HG02884 (cell line): ENCODE measurements at regions not wholly inside any gene's neighbourhood (a gene's known extent, or its start where the extent isn't known, plus 50 kb on each side); places are given as distances from the start of the nearest gene placed in this dataset.
"Not testable (repeated sequence)": the region's sequence is repeated elsewhere in the genome, so short reads cannot be mapped to it uniquely, and the experiment has no call there.

Experiments used
- ATAC-seq: cut with Tn5 transposase; IDR thresholded peaks from one replicate; pipeline ENCODE4 v1.9.1; 2021; ENCODE audit warnings: mild to moderate bottlenecking, moderate library complexity; ENCODE audit not compliant: unreplicated experiment

DNA sequence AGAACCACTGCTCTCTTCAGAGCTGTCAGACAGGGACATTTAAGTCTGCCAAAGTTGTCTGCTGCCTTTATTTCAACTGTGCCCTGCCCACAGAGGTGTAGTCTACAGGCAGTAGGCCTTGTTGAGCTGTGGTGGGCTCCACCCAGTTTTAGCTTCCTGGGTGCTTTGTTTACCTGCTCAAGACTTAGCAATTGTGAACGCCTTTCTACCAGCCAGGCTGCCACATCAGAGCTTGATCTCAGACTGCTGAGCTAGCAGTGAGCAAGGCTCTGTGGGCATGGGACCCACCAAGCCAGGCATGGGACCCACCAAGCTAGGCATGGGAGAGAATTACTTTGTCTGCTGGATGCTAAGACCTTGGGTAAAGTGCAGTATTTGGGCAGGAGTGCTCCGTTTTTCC lies 351.8 kb downstream of the CDY1 start:
- not testable (repeated sequence) for ATAC-seq

DNA sequence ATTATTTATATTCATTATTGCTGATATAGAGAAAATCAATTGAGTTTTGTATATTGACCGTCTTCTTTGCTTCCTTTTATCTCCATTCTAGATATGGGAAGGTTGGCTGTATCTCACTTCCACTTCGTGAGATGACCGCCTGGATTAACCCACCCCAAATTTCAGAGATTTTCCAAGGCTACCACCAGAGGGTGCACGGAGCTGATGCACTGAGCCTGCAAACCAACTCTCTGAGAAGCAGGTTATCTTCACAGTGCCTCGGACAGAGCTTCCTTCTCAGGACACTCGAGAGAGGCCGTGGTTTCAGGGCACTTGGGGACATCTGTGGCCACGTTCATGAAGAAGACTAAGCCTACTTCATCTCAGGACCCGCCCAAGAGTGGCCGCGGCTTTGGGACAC lies 365.8 kb downstream of the CDY1 start:
- ATAC-seq: not testable (repeated sequence)

DNA sequence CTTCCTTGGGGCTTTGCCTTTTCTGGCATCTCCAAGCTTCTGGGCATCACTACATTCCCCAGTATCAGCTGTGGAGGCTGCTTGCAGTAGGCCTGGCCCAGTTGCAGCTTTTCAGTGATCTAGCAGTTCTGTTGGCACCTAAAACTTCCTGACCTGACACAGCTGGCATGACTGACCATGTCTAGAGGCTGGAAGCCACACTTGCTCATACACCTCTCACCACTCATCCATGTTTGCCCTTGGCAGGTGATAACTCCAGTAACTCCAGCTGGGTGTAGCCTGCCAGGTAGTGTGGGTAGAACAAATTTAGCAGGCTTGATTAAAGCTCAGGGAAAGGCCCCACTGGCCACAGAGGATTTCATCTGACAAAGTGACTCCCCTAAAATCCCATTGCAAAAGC lies 377.9 kb downstream of the CDY1 start:
- not testable (repeated sequence) for ATAC-seq

DNA sequence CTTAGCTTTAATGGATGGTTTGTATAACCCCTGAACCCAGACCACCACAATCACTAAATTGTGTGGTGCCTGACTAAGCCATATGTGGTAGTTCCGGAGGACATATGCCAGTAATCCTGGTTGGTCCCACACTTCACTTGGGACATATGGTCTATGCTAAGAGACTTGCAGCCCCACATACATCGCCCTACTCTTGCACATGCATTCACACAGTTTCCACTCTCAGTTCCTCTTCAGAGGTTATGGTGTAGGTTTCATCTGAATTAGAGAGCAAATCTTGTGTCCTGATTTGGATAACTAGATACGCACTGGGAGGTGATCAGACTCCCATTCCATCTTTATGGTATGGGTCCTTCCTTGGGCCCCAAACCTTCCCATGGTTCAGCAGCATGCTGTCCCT lies 425.4 kb downstream of the CDY1 start:
- not testable (repeated sequence) for ATAC-seq

GRCh38 chrY:26057949-26058348 lies 436.0 kb downstream of the CDY1 start:
- ATAC-seq: not testable (repeated sequence)

DNA sequence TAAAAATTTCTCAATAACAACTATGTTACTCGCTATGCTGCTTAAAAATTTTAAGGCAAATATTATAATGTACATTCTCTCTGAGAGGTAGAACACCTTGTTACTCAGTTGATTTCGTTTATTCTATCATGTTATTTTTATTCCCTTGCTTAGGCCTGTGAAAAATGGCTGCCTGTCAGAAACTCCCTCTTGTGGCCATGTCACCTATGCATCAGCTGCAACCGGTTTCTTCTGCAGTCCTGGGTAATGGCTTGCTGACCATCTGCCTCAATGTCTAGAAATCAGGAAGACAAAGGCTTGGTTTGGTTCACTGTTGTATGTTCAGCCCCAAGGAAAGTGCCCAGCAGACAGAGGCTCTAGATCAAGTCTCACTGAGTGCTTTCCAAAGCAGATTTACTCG lies 437.3 kb downstream of the CDY1 start:
- ATAC-seq: not testable (repeated sequence)

GRCh38 chrY:26073167-26073566 lies 451.2 kb downstream of the CDY1 start:
- ATAC-seq: peak; percentile 62

GRCh38 chrY:26079433-26079832 lies 457.5 kb downstream of the CDY1 start:
- not testable (repeated sequence) for ATAC-seq

DNA sequence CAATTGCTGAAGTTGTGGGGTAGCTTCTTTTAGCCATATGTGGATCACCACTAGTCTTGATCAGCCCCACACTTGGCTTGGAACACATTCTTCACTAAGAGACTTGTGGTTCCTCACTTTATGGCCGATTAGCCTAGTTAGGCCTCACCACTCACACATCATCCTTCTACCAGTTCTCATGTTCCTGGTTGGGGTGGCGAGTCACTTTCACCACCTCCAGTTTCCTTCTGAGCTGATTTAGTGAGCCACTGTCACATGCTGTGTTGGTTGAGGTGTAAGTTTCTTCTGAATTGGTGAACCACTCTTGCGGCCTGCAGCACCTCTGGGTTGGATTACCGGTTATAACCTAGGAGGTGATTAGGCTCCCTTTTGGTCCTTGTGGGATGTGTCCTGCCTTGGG lies 459.3 kb downstream of the CDY1 start:
- ATAC-seq: not testable (repeated sequence)

DNA sequence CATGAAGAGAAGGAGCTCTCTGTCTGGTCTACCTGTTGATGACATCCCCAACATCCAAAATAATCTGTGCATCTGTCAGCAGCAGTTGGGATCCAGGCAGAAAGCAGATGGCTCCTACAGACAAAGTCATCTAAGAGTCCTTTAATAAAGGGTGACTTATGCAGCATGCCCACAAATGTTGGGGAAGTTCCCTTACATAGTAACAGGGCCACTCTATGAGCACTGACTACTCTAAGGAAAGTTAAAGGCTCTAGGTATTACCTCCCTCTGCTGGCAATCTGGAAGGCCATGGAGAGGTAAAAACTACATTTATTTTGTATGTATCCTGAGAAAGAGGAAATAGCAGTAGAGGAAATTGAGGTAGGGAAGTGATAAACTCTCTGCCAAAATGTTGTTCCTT lies 465.2 kb downstream of the CDY1 start:
- not testable (repeated sequence) for ATAC-seq
